GM12878 (cell line): ENCODE measurements at regions not wholly inside any gene's neighbourhood (a gene's known extent, or its start where the extent isn't known, plus 50 kb on each side); places are given as distances from the start of the nearest gene placed in this dataset.
"Not testable (repeated sequence)": the region's sequence is repeated elsewhere in the genome, so short reads cannot be mapped to it uniquely, and the experiment has no call there.

Experiments
- BRCA1 ChIP-seq: IDR thresholded peaks from 2 replicates; pipeline ENCODE4 v1.6.1; 2011; ENCODE audit warnings: low read depth, low read length, improper control_type of control experiment
- CTCF ChIP-seq, 3 experiments: IDR thresholded peaks in 2 of 3; conservative IDR thresholded peaks in 1 of 3; 2 replicates each; pipeline ENCODE4 v1.5.1; 2011; ENCODE audit warnings: low read depth in 3 of 3, low read length in 3 of 3, mild to moderate bottlenecking in 3 of 3, control low read depth in 2 of 3, moderate library complexity in 2 of 3, inconsistent platforms in 1 of 3, mixed read lengths in 1 of 3; ENCODE audit not compliant: control insufficient read depth in 2 of 3, insufficient read depth in 1 of 3; ENCODE audit errors: extremely low read depth in 1 of 3
- EGR1 ChIP-seq, 2 experiments: IDR thresholded peaks; 1 replicate in 1 of 2; 2 replicates in 1 of 2; pipeline ENCODE4 v1.6.1; 2011 to 2012; ENCODE audit warnings: low read depth in 2 of 2, low read length in 2 of 2, borderline replicate concordance in 1 of 2, mild to moderate bottlenecking in 1 of 2, moderate library complexity in 1 of 2
- HDAC6 ChIP-seq: fragments of 200-600 bp; sonication (generic); IDR thresholded peaks from one replicate; pipeline ENCODE4 v1.8.0; 2017; ENCODE audit warnings: antibody characterized with exemption; ENCODE audit not compliant: unreplicated experiment
- KDM1A ChIP-seq: fragments of 200-600 bp; sonication (generic); IDR thresholded peaks from 2 replicates; pipeline ENCODE4 v1.6.1; 2016; ENCODE audit warnings: borderline replicate concordance
- REST ChIP-seq: IDR thresholded peaks from 2 replicates; pipeline ENCODE4 v1.6.1; 2012; ENCODE audit warnings: mild to moderate bottlenecking, low read depth, low read length
- YY1 ChIP-seq: IDR thresholded peaks from 2 replicates; pipeline ENCODE4 v1.6.1; 2011; ENCODE audit warnings: low read depth, mild to moderate bottlenecking, low read length
- ZNF24 ChIP-seq: fragments of 450-650 bp; IDR thresholded peaks from 2 replicates; pipeline ENCODE4 v1.6.1; 2017; ENCODE audit warnings: antibody characterized with exemption, mild to moderate bottlenecking
- ZZZ3 ChIP-seq: IDR thresholded peaks from 2 replicates; pipeline ENCODE4 v1.6.1; 2011; ENCODE audit warnings: low read depth; ENCODE audit not compliant: control insufficient read depth, insufficient read length
- TF ChIP-seq, protein P1 (sequence below): IDR thresholded peaks from 2 replicates; pipeline ENCODE4 v1.6.1; 2011; ENCODE audit warnings: borderline replicate concordance, low read depth, mild to moderate bottlenecking, moderate library complexity, mixed read lengths, low read length; ENCODE audit not compliant: insufficient read depth; ENCODE audit errors: extremely low read length

DNA sequence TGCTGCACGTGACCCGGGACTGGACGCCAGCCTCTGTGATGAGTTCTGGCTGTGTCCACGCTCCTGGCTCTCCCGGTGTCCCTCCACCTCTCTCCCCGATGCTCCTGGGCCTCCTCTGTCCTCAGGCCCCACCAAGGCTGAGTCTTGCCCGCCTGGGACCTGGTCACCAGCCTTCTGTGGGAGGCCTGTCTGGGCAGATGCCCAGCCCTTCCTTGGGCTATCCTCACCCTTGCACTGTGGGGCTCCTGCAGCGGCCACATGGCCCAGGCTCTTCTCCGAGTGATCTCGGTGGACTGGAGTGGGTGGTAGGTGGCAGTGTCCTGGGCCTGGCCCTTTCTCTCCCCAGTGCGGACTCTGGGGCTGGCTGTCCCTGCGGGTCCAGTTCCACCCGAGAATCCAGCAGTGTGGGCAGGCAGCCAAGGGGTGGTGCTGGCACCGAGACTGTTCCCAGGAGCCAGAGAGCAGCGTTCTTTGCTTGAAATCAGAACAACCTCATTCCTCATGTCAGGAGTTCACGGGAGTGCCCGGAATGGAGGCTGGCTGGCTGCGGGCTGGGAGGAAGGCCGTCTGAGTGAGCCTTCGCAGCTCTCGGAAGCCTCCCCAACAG lies 94.6 kb downstream of the TMEM121 start:
- not testable (repeated sequence) for TF ChIP-seq CTCF (IDR thresholded peaks at IDR 0.05 in 2 of 3, conservative IDR thresholded peaks at IDR 0.05 in 1 of 3; ENCODE audit: control insufficient read depth in 2 of 3, extremely low read depth in 1 of 3, insufficient read depth in 1 of 3, low read depth in 3 of 3, low read length in 3 of 3); ZNF24; ZZZ3; HDAC6; REST; EGR1 (IDR thresholded peaks at IDR 0.05; ENCODE audit: borderline replicate concordance in 1 of 2, low read depth in 2 of 2, low read length in 2 of 2); KDM1A; BRCA1; YY1
- TF ChIP-seq, protein P1, sequence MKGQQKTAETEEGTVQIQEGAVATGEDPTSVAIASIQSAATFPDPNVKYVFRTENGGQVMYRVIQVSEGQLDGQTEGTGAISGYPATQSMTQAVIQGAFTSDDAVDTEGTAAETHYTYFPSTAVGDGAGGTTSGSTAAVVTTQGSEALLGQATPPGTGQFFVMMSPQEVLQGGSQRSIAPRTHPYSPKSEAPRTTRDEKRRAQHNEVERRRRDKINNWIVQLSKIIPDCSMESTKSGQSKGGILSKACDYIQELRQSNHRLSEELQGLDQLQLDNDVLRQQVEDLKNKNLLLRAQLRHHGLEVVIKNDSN, result not testable (repeated sequence)
